Breast epithelium (tissue), 3 donors: ENCODE measurements at regions not wholly inside any gene's neighbourhood (a gene's known extent, or its start where the extent isn't known, plus 50 kb on each side); places are given as distances from the start of the nearest gene placed in this dataset.

Experiments
- POLR2A ChIP-seq: fragments of 450-650 bp; IDR thresholded peaks from one replicate; pipeline ENCODE4 v1.6.1; 2016; ENCODE audit warnings: antibody characterized with exemption, mild to moderate bottlenecking, moderate library complexity
- POLR2AphosphoS5 ChIP-seq, 3 donors: sonication (generic); formaldehyde crosslinking; IDR thresholded peaks; one replicate each; pipeline ENCODE4 v1.6.1; 2017; ENCODE audit warnings: antibody characterized with exemption in 3 of 3
- TF ChIP-seq, protein P1 (sequence below), 3 donors: fragments of 450-650 bp; IDR thresholded peaks; one replicate each; pipeline ENCODE4 v1.5.1; 2016 to 2017; ENCODE audit warnings: antibody characterized with exemption in 3 of 3, mild to moderate bottlenecking in 3 of 3, moderate library complexity in 3 of 3

DNA sequence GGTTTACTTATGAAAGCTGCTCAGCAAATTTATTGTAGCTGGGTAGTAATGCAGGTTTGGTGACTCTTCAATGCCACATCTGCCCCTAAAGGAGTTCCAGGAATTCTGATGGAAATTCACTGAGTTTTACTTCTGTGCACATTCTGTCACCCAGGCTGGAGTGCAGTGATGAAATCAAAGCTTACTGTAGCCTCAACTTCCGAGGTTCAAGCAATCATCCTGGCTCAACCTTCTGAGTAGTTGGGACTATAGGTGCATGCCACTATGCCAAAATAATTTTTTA lies 150.6 kb upstream of the RUNX1 start:
- TF ChIP-seq, protein P1, sequence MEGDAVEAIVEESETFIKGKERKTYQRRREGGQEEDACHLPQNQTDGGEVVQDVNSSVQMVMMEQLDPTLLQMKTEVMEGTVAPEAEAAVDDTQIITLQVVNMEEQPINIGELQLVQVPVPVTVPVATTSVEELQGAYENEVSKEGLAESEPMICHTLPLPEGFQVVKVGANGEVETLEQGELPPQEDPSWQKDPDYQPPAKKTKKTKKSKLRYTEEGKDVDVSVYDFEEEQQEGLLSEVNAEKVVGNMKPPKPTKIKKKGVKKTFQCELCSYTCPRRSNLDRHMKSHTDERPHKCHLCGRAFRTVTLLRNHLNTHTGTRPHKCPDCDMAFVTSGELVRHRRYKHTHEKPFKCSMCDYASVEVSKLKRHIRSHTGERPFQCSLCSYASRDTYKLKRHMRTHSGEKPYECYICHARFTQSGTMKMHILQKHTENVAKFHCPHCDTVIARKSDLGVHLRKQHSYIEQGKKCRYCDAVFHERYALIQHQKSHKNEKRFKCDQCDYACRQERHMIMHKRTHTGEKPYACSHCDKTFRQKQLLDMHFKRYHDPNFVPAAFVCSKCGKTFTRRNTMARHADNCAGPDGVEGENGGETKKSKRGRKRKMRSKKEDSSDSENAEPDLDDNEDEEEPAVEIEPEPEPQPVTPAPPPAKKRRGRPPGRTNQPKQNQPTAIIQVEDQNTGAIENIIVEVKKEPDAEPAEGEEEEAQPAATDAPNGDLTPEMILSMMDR (IDR thresholded peaks at IDR 0.05) = no peak
- TF ChIP-seq POLR2A = no peak
- no peak for TF ChIP-seq POLR2AphosphoS5 (IDR thresholded peaks at IDR 0.05)
